PFSK-1 (cell line): ENCODE measurements at regions not wholly inside any gene's neighbourhood (a gene's known extent, or its start where the extent isn't known, plus 50 kb on each side); places are given as distances from the start of the nearest gene placed in this dataset.

ENCODE experiments used
- FOXP2 ChIP-seq: optimal IDR thresholded peaks from 2 replicates; pipeline ENCODE3; 2011; ENCODE audit warnings: borderline replicate concordance, control low read depth, inconsistent platforms; ENCODE audit not compliant: insufficient read depth; ENCODE audit errors: extremely low read length, extremely low read depth
- POLR2AphosphoS5 ChIP-seq: IDR thresholded peaks from 2 replicates; pipeline ENCODE4 v1.6.1; 2012; ENCODE audit warnings: low read depth, mild to moderate bottlenecking, control low read depth, low read length, moderate library complexity
- REST ChIP-seq, 2 experiments: IDR thresholded peaks; 2 replicates each; pipeline versions ENCODE4 v1.6.1 to v1.8.0; 2011 to 2012; ENCODE audit warnings: low read depth in 2 of 2, low read length in 2 of 2, control low read depth in 1 of 2, inconsistent platforms in 1 of 2, mild to moderate bottlenecking in 1 of 2, moderate library complexity in 1 of 2; ENCODE audit not compliant: insufficient read depth in 1 of 2
- SIN3A ChIP-seq: IDR thresholded peaks from 2 replicates; pipeline ENCODE4 v1.6.1; 2012; ENCODE audit warnings: mild to moderate bottlenecking, low read length, moderate library complexity, borderline replicate concordance; ENCODE audit not compliant: insufficient read depth
- TAF1 ChIP-seq: IDR thresholded peaks from 2 replicates; pipeline ENCODE4 v1.6.1; 2012; ENCODE audit warnings: low read length, control low read depth, borderline replicate concordance; ENCODE audit not compliant: insufficient read depth

DNA sequence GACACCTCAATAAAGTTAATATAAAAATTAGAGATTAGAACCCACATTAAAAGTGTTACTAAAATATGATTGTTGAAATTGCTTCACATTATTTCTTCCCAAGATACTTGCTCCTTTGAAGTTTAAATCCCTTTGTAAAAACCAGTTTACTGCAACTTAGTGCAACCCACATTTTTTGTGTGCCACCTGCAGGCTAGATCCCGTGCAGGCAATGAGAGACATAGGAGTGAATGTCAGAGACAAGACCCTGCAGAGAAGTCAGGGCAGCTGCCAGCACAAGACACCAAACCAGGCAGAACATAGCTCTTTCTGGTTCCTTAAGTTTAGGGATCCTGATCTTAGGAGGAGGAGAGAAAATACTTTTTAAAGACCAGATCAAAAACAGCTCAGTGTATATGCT, 142.8 kb upstream of the MTNR1B start:
- TF ChIP-seq POLR2AphosphoS5 (no peak), SIN3A (no peak), FOXP2 (no peak), REST (IDR thresholded peaks at IDR 0.05; ENCODE audit: insufficient read depth in 1 of 2, low read depth in 2 of 2, low read length in 2 of 2) (no peak), TAF1 (no peak)

GRCh38 chr11:92827132-92827531, 142.3 kb upstream of the MTNR1B start:
- TF ChIP-seq POLR2AphosphoS5: no peak
- no peak for TF ChIP-seq REST (IDR thresholded peaks at IDR 0.05; ENCODE audit: insufficient read depth in 1 of 2, low read depth in 2 of 2, low read length in 2 of 2)
- no peak for TF ChIP-seq TAF1
- no peak for TF ChIP-seq SIN3A
- no peak for TF ChIP-seq FOXP2

DNA sequence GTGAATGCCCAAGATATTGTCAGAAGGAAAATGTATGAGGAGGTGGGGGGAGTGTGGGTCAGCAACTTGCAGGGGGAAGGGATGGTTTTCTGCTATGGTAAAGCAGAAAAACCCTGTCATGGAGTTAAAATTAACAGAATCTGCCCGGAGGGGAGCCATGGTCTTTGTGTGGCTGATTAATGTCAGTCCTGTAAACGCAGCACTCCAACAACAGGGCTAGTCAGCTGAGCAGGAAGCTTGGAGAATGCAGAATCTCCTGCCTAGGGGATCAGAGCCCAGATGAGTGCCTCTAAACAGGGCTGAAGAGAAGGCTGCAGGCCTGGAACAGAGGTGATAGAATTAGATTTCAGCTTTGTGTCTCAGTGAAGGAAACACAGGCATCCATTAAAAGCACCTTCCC, 140.9 kb upstream of the MTNR1B start:
- no peak for TF ChIP-seq SIN3A
- TF ChIP-seq REST (IDR thresholded peaks at IDR 0.05; ENCODE audit: insufficient read depth in 1 of 2, low read depth in 2 of 2, low read length in 2 of 2): no peak
- no peak for TF ChIP-seq FOXP2
- TF ChIP-seq TAF1: no peak
- no peak for TF ChIP-seq POLR2AphosphoS5

DNA sequence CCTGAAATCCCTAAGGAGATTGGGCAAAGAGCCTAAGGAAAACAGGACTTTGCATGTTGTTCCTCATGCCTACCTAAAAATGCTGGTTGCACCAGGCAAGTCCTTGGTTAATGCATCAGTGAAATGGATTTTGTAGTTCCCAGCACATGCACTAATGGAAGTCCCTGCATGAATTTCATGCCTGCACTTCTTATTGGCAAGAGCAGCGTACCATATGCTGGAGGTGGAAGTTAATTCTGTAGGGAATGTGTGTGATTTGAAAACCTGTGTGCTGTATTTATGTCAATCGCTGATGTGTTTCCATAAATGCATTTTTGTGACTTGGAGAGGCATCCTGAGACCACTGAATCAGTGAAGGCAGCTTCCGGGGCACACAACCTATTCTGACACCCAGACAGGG, 140.3 kb upstream of the MTNR1B start:
- TF ChIP-seq FOXP2 (no peak), TAF1 (no peak)

GRCh38 chr11:92829671-92830070, 139.8 kb upstream of the MTNR1B start:
- TF ChIP-seq POLR2AphosphoS5 (no peak), REST (IDR thresholded peaks at IDR 0.05; ENCODE audit: insufficient read depth in 1 of 2, low read depth in 2 of 2, low read length in 2 of 2) (no peak), FOXP2 (no peak), SIN3A (no peak), TAF1 (no peak)
